HG02678 (cell line): ENCODE measurements at regions not wholly inside any gene's neighbourhood (a gene's known extent, or its start where the extent isn't known, plus 50 kb on each side); places are given as distances from the start of the nearest gene placed in this dataset.

ENCODE experiments used
- ATAC-seq: cut with Tn5 transposase; IDR thresholded peaks from one replicate; pipeline ENCODE4 v1.9.1; 2021; ENCODE audit warnings: mild to moderate bottlenecking, moderate library complexity; ENCODE audit not compliant: unreplicated experiment

DNA sequence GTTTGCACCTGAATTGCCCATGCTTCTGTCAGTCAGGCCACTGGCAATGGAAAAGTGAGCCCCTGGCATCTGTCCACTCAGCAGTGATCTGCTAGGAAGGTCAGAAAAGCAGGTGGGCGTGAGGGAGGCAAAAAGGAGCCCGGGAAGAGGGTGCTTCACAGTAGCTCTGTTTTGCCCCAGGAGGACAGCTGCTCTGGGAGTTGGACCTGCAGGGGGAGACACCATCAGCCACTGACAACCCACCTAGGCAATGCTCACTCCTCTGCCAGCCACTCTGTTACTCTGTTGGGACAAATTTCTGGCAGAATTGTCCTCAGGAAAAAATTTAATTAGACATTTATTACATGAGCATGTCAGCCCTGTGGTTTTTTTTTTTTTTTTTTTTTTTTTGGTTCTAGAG, 146.4 kb downstream of the LRIG2 start:
- ATAC-seq, result no peak

DNA sequence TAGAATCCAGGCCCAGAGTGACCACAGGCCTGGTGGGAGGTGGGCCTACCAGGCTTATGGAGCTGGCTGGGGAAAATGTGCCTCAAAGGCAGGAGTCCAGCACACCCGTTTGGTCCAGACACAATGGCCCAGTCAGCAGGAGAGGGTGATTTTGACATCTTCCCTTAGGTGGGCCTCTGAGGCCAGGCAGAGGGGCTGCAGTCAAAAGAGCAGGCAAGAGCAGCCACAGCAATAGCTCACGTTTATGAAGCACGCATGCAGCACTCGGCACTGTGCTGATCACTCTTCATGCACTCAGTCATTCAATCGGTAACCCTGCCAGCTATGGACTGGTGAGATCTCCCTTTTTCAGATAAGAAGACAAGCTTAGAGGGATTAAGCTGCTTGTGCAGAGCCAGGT, 146.8 kb downstream of the LRIG2 start:
- no peak for ATAC-seq

DNA sequence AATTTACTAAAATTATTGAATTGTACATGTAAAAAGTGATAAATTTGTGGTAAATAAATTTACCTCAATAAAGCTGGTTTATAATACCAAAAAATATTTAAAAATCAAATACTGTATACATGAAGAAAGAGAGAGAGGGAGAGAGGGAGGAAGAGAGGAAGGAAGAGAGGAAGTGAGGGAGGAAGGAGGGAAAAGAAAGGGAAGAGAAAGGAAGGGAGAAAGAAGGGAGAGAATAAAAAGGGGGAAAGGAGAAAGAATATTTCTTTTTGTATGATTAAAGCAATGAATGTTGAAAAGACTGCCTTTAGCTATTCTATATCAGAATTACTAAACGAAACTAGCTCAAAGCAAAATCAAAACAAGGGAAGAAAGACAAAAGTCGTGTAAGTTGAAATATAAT, 150.0 kb downstream of the LRIG2 start:
- ATAC-seq, result no peak

DNA sequence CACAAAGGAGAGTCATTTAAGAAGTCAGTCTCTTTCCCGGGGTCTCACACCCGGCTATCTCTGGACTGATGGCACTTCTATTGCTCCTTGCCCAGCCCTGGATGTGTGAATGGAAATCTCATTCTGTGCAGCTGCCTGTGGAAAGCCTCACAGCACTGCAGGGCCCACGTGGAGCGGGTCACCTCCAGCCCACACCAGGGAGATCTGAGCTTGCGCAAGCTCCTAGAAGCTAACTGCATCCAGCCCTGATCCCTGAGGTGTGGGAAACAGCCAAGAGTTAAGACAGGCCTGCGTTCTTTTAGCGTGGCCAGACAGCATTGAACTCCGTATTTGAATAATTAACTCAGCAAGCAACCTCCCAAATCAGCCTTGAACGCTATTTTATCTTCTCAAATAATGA, 150.5 kb downstream of the LRIG2 start:
- no peak for ATAC-seq

DNA sequence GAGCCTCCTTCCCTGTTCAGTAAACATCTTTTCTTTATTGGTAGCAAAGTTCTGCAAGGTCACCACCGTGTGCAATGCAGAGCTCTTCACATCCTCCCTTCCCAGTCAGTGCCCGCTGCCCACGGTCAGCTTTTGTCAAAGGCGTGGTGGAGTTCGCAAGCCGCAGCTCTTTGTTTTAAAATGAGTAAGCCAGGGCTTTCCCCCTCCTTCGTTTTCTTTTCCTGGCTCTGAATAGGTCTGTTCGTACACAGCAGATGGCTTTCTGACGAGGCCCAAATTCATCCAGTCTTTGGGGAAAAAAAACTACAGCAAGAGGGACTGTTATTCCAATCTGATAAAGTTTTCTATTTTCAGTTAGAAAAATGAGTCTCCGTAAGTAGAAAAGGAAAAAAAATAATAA, 153.2 kb downstream of the LRIG2 start:
- no peak for ATAC-seq

DNA sequence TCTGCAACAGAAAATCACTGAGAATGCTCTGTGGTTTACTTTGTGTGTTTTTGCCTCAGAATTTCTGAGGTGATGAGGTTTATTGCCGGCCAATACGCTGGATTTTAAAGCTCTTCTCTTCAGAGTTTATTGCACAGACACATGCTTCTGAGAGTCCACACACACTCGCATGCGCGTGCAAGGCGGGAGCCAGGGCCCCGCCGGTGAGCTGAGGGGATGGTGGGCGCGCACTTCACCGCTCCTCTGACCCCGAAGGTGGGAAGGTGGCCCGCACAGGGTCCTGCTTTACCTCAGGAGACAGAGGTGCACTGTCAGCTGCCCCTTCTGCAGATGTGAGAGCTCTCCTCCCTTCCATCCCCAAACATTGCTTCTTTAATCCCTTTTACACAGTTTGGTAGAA, 158.4 kb upstream of the MAGI3 start:
- ATAC-seq, result no peak

DNA sequence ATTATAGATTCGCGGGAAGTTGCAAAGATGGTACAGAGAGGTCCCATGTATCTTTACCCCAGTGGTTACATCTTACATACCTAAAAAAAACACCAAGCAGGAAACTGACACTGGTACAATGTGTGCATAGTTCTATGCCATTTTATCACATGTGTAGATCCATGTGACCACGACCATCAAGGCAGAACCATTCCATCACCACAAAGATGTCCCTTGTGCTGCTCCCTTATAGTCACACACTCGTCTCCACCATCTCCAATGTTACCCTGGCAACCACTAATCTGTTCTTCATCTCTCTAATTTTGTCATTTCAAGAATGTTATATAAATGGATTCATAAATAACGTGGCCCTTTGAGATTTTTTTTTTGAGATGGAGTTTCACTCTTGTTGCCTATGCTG, 156.9 kb upstream of the MAGI3 start:
- no peak for ATAC-seq

DNA sequence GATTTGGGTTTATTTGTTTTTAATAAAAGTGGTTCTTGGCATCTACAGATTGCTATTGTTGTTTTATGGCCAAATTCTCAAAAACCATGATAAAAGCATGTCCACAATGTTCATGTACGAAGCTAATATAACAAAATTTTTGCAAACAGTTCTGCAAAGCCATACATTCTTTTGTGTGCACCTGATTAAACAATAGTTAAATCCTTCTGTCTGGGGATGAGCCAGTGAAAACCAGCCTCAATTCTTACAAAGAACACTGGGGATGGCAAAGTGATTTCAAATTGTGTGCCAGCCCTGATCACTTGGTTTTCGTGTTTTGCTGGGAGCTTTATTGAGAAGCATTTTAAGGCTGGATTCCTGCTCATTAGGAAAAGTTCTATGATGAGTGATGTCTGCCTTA, 149.1 kb upstream of the MAGI3 start:
- no peak for ATAC-seq

DNA sequence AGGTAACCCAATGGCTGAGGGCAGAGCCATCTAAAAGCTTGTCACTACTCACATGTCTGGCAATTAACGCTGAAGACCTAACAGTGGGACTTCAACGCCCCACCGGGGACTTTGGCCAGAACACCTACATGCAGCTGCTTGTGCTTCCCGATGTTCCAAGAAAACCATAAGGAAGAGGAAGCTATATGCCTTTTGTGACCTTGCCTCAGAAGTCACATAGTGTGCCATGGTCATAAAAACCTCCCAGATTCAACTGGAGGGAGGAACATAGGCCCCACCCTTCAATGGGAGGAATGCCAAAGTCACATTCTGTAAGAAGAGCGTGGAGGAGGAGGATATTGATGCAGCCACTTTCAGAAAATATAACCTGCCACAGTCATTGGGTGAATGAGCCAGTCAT, 147.8 kb upstream of the MAGI3 start:
- no peak for ATAC-seq

DNA sequence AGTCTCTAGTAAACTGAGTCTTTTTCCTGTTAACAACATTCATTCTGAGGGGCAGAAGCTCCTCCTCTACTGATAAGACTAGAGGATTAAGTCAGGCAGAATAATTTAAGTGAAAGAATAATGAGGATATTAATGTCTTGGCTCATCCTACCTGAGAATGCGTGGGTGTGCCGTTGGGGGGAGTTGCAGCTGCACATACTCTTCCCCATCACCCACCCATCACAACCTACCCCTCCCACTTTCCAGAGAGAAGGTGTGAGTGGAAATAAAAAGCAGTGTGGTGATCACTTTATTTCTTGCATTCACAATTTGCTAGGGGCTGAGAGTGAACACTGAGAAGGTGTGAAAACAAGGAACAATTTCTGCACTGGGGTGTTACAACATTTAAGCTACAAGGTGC, 146.8 kb upstream of the MAGI3 start:
- no peak for ATAC-seq

DNA sequence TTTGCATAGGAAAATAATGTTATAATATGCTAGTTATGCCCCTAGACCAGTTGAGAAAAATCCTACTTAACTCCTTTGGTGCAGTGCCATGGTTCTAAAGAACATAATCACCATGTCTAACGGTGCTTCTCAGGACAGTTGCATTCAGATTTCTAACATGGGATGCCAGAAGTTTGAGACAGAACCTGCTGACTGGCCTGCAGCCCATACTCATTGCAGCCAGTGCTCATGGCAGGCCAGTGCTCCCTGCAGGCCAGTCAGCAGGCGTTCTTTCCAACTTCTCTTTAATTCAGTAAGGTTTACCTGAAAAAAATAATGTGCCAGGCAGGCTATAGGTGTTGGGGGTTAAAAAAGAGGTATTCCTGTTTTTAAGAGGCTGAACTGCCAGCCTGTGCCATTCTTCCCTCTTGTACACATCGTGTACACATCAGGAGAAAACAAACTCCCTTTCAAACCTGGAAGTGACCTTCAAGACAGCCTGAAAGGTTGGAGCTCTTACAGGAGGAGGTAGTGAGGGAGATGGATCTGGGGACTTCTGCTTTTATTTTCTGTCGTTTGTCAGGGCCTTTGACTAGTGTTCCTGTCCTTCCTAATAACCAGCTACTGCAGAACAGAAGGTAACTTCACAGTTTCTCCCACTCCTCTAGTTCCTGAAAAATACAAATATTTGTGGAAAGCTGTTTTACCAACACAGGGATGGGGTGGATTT, 146.0 kb upstream of the MAGI3 start:
- ATAC-seq, result no peak

DNA sequence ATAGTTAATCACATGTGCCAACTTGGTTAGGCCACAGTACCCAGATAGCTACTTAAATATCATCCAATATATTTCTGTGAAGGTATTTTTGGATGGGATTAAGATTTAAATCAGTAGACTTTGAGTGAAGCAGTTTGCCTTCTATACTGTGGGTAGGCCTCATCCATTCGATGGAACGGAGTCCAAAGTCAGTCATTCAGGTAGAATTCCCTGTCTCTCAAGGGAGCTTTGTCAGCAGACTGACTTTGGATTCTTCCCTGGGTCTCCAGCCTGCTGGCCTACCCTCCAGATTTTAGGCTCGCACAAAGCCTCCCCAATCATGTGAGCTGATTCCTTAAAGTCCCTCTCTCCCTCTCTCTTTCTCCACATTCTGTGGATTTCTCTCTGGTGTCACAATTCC, 145.1 kb upstream of the MAGI3 start:
- ATAC-seq, result no peak

DNA sequence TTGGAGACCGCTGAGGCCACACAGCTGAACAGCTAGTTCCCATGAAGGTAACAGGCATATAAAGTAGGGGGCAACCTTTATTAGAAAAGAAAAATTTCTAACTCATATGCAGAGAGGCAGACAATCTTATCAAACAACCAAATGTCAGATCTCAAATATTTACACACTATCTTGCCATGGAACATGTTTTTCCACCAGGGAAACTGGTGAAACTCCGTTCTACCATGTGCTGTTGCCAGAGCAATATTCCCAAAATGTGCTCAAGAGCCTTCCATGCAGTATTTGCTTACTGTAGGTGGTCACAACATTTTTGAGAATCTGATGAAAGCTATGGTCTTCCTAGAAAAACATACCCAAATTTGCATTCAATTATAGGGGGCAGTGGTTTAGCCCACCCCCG, 143.4 kb upstream of the MAGI3 start:
- ATAC-seq, result no peak

DNA sequence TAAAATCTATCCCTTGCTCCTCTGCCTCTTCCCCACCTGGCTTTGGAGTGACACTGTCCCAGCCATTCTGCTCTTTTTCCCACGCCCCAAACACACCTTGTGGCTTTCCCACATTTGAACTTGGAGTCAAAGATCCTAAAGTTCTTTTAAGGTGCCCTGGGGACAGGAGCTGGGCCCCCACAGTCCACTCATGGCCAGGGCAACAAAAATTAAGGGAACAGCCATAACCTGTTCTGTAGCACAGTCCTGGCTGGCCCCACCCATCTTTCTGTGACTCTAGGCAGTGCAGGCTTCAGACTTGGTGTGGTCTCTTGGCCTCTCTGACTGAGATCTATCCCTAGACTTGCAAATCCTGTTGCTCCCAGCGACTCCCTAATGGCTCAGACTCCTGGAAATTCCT, 143.0 kb upstream of the MAGI3 start:
- ATAC-seq, result no peak

DNA sequence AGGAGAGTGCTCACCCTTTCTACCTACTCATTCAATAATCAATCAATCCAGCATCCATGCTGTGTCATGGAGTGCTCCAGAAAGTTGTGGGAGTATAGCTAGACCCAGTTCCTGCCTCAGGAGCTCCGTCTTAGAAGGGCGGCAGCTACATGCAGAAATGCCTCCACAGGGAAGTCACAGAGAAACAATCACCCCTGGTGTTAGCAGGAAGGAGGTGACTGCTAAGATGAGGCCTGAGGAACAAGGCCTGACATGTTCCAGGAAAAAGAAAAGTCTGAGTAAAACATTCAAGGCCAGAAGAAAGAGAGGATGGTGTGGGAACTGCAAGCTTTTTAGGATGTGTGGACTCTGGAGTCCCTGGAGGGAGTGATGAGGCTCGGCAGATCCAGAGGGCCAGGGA, 142.5 kb upstream of the MAGI3 start:
- ATAC-seq, result no peak

DNA sequence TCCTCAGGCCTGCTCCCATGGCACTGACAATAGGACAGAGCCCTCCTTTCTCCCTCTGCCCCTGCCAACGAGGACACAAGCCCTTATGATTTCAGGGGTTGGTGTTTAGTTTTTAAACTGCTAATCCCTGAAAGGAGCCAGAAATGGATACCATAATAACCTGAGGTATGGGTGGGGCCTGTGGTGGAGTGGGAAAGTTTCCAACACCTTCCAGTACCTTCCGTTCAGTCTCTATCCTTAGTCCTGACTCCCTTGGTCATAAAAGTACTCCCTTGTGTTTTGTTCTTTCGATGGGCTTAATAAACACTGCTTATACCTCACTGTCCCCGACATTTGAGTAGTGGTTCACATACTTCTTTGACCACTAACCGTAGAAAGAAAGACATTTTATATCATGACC, 141.8 kb upstream of the MAGI3 start:
- no peak for ATAC-seq

DNA sequence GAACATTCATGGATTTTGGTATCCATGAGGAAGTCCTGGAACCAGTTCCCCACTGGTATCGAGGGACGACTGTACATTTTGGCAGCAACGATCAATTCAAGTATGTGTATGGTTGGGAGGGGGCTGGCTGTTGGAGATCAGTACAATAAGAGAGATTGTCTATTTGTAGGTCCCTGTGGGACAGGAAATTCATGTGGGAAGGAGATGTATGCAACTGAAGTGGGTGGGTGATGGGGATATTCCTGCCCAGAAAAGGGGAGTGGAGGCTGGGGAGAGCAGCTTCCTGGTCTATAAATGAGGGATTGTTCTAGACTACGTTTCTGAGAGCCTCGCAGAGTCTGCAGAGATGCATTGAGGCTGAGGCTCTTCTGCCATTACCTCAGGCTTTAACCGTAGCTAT, 140.2 kb upstream of the MAGI3 start:
- ATAC-seq, result no peak

DNA sequence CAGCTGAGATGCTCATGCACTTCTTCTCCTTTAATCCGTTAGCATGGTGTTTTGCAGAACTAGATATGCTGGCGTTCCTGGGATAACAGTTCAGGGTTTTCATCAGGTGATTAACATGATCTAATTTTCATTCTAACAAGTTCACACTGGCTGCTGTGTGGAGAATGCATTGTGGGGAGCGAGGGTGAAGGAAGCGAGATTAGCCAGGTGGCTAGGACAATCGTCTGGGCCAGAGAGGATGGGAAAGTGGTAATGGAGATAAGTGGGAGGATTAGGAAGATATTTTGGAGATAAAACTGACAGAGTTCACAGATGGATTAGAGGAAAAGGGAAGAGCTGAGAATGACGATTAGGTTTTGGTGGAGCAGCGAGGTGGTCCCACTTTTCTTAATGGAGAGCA, 138.1 kb upstream of the MAGI3 start:
- no peak for ATAC-seq

DNA sequence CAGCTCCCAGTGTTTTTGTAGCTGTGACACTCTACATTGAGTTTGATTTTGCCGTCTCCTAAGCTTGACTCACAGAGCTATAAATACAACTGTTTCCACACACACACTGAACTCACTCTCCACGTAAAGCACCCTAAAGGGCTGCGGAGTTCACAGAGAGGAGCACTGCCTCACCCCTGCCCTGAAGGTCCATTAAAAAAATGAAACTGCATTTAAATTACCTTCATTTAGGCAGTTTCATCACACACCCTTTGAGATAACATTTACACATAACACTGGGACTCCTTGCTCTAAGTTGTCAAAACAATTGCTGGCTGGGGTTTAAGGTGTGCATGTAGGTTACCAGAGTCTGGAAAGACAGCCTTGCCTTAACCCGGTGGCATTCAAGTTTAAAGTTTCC, 137.1 kb upstream of the MAGI3 start:
- ATAC-seq, result no peak

DNA sequence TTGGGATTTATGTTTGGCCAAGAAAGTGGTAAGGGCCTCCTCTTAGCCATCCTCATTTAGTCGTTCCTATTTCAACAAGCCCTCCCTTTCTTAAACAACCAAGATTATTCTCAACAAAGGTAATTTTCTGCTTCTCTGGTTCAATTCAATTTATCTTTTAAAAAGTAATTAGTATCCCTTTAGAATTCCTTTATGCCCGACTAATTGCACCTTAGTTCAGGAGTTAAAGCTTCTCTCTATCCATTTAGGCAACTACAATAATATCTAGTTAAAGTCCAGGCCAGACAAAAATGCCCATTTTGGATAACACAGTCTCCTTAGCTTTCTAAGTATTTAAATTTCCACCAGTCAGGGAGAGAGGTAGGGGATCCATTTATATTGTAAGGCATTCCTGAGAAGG, 136.7 kb upstream of the MAGI3 start:
- ATAC-seq, result no peak

DNA sequence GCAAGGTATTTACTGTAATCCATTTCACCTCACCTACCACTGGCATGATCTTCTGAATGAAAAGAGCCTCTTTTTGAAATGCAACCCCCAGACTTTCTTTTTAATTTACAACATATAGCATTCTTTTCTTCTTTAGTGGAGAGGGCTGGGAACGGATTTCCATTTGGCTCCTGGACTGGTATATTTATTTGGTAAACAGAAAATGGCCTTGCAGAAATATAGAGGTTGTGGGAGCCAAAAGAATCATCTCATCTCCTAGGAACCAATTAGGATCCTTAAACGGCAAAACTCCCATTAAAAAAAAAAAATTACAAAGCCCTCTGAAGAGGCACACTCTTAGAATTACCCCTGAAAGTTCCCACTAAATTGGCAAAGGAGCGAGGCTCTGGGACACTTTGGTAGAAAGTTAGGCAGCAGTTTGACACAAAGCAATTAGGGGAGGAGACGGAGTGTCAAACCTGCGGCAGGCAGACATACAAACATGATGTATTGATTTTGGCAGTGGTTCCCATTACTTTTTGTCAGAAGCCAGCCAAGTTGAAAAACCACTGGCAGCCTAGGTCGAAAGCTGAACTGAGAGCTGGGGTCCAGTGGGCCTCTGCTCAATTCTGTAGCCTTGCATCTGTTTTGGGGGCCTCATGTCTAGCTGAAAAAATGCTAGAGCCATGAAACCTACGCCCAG, 135.1 kb upstream of the MAGI3 start:
- ATAC-seq, result no peak

DNA sequence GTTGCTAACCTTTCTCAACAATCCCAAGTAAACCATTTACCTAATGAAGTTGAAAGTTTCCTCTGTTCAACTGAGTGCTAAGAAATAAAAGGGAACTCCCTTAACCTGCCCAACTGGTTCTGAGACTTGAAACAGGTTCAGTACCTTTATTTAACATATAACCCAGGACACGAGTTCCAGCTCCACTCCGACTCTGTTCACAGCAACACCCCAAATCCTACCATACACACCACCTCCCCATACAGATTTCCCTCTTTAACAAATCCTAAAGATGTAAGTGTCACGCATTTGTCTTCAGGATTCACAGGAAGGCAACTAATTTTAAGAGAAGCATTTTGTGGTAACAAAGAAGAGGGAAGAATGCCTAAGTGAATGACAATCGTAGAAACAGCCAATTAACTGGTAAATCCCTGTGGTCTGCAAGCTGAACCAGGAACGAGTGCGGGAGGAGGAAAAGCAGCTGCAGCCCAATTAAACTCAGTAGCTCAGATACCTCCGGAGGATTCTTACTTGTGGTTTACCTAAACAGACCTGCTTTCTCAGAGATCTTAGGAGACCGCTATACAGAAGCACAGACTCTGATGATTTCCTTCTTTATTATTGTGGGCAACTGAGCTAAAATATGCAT, 134.5 kb upstream of the MAGI3 start:
- ATAC-seq, result no peak

DNA sequence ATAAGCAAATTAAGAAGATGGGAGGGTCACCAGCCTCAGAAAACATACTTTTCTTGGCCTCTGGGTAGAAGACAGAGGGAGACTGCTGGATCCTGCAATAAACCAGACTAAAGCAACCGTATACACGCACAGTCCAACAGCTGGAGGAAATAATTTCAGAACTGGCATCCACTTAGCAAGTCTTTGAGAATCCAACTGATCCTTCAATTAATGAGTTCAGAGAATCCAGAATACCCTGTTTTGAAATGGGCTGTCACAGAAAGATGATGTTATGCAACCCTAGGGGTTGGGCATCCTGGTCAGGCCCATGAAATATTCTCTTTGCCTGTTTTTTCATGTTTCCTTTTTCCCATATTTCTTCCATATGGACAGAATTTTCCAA, 134.0 kb upstream of the MAGI3 start:
- no peak for ATAC-seq
